CD4-positive, alpha-beta T cell treated with Interleukin-1 beta for 1 hour (primary cell): ENCODE measurements at regions not wholly inside any gene's neighbourhood (a gene's known extent, or its start where the extent isn't known, plus 50 kb on each side); places are given as distances from the start of the nearest gene placed in this dataset.
"Not testable (repeated sequence)": the region's sequence is repeated elsewhere in the genome, so short reads cannot be mapped to it uniquely, and the experiment has no call there.

Source experiments
- DNase-seq, 2 donors: peaks; one replicate each; pipeline ENCODE4 v3.0.0-alpha.2; 2020 to 2022

DNA sequence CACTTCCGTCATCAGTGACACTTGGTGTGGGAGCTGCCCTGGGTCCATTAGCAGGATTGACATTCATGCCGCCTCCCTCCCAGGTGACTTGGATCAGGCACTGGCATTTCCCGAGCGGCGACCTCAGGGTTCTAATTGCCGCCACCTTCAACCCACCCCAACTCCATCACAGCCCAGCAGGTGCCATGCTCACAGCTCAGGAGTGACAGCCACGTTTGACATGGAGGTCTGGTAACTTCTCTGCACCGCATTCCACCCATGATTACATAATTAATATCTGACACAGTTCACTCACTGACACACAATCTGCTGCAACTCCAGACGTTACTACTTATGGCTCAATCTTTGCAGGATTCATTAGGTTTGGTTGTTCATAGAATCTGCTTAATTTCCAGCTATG lies 450.9 kb upstream of the MYT1L start:
- no peak for DNase-seq

DNA sequence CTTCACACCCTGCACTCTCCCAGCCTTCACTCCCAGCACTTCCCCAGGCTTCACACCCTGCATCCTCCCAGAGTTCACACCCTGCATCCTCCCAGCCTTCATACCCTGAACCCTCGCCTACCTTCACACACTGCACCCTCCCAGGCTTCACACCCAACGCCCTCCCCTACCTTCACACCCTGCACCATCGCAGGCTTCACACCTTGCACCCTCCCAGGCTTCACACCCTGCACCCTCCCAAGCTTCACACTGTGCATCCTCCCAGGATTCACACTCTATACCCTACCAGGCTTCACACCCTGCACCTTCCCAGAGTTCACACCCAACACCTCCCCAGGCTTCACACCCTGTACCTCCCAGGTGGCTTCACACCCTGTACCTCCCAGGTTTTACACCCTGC lies 448.7 kb upstream of the MYT1L start:
- no peak for DNase-seq

- DNase-seq: no peak
Measured at GRCh38 chr2:2777876-2778275, 446.8 kb upstream of the MYT1L start.

DNA sequence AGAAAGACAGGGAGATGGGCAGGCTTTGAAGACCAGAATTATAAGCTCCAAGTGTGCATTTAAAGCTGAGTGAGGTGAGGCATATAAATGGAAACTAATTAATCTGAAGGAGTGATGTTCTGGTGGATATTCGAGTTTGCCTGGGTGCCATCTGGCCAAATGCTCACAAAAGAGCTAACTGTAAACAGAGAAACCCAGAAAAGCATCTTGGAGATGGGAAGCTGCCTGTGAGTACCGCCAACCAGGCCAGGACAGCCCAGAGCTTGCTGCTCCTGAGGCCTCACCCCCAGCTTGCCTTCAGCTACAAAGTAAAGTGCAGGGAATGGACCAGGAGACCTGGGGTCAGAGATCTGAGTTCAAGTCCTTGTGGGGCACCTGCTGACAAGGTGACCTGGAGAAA lies 446.1 kb upstream of the MYT1L start:
- DNase-seq: no peak

- DNase-seq: no peak
Measured at GRCh38 chr2:2775018-2775417, 443.9 kb upstream of the MYT1L start.

- DNase-seq: no peak
Measured at GRCh38 chr2:2773692-2774091, 442.6 kb upstream of the MYT1L start.

- DNase-seq: not testable (repeated sequence)
Measured at GRCh38 chr2:2773080-2773479, 442.0 kb upstream of the MYT1L start.

- DNase-seq: no peak
Measured at GRCh38 chr2:2771721-2772411, 440.8 kb upstream of the MYT1L start.

DNA sequence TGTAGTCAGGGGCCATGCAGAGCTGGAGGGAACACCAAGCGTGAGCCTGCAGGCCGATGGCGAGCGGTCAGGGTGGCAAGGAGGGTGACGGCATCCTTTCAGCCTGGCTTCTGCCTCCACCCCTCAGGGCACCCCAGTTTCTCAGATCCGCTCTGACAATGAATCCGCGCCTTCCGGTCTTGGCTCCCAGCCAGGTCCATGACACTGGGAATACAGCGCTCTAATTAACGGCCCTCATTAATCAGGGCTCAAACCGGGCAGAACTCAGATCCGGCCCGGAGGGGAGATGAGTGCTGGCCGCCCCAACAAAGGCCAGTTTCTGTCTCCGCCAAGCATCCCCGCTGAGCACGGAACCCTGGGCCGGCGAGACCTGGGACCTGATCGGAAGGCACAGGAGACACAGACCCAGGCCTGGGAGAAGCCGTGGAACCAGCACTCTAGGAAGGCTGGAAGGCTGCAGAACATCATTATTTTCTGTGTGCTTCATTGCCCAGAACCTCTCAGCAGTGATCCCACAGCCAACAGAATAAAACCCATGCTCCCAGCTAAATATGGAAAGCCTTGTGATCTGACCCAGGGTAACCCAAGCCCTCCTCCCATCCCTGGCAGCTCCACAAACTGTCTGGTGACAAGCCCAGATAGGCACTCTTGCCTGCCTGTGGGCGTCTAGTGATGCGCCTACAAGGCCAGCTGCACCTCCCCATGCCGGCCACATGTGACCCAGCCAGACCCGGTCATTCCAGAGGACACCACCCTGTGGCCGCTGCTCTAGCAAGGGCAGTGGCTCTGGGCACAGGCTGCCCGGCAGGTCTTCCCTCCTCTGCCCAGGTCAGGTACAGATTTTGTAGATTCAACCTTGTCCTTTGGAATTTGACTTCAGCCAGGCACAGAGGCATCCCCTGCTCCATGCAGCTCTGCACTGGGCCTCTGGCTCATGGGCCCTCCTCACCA lies 438.7 kb upstream of the MYT1L start:
- DNase-seq: no peak

GRCh38 chr2:2768476-2768875 lies 437.4 kb upstream of the MYT1L start:
- no peak for DNase-seq

DNA sequence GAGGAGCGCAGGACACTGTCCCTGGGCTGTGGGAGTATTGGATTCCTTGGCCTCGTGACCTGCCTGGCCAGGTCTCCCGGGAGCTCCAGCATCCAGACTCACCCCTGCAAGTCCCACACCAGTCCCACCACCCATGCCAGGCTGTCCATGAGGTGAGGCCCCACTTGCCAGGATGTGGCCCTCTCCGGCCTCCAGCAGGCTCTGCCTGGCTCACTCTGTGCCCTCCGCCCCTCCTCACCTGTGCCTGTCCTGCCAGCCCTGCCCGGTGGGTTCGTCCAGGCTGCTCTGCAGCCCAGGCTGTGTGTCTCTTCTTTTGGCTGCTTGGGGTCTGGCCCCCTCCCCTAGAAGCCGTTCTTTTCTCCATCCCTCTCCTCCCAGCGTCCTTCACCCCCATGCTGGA lies 436.8 kb upstream of the MYT1L start:
- DNase-seq: no peak

DNA sequence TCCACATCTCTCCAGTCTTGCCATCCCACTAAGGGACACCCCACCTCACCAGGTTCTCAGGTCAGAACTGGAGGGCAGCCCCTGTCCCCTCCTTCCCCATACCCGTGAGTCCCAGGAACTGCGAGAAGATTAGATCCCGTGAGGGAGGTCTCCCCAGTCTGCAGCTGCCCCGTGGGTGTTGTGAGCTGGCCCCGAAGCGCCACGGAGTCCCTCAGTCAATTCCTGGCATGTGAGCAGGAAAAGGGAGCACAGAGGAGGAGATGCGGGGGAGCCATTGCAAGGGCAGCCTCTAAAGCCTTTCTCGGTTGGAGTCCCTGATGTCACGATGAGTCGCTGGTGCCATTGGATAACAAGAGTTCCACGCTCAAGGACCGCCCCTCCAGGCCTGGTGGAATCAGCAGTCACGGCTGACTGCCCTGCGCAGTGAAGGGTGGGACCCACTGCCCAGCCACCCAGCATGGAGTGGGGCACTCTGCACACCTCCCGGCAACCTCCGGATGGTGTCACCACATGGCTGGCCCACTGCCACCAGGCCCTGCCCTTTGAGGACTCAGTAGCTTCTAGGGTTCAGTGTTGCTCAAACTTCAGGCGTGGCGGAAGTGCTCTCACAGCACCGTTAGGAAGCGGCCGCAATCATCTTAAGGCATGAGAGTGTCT lies 434.9 kb upstream of the MYT1L start:
- DNase-seq: no peak

DNA sequence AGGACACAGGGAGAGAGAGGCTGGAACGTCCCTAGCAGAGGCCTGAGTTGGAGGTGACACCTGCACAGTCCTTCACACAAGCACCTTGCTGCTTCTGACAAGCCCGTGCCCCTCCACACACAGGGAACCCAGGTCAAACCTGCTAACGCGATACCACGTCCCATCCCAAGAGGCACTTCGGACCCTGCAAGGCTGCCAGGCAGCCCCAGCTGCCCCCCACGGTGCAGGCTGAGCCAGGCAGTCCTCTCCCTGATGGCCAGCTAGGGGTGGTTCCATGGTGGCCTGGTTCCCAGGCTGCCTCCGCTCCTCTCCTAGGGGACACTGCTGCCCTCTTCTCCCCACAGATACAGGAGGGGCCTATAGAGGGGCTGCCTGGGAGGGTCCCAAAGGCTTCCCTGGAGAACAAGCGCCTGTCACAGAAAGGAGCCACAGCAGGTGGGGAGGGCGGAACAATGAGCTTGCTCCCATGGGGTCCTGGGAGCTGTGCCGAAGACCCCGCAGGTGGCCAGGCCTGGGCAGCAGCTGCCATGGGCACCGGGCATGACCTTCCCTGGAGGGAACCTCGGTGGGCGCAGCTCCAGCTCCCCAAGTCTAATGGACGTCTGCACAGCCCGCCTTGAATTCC lies 434.2 kb upstream of the MYT1L start:
- DNase-seq: no peak

- DNase-seq: no peak
Measured at GRCh38 chr2:2764739-2765138, 433.7 kb upstream of the MYT1L start.

DNA sequence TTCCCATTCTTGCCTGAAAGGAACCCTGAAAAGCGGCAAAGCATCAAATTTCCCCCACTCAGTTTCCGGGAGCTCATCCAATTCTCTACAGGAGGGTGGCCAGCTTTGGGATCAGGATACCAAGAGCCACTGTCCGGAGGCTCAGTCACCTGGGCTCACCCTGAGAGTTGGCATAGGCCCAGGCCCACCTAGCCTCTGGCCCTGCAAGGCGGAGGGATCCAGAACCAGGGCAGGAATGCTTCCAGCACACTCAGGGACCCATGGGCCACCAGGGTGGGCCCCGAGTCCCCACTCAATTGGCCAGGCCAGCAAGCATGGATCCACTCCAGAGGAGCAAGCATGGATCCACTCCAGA lies 432.9 kb upstream of the MYT1L start:
- DNase-seq: no peak

- DNase-seq: no peak
Measured at GRCh38 chr2:2763351-2764000, 432.4 kb upstream of the MYT1L start.

DNA sequence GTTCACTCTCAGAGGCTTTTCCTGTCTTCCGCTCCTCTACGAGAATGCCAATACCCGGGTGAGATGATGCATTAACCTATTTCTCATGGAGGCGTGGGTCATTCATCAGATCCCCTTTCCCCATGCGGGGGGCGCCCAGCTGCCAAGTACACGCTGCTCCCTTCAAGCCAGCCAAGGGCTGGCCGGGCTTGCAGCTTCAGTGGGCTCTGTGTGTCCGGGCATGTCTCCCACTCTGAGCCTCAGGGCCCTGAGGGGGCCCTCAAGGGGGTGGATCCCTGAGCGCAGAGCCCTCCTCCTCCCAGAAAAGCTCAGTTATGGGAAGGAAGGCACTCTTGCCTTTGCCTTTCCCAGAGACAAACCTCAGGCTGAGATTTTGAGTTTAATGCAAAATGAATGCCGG lies 431.8 kb upstream of the MYT1L start:
- DNase-seq: no peak

DNA sequence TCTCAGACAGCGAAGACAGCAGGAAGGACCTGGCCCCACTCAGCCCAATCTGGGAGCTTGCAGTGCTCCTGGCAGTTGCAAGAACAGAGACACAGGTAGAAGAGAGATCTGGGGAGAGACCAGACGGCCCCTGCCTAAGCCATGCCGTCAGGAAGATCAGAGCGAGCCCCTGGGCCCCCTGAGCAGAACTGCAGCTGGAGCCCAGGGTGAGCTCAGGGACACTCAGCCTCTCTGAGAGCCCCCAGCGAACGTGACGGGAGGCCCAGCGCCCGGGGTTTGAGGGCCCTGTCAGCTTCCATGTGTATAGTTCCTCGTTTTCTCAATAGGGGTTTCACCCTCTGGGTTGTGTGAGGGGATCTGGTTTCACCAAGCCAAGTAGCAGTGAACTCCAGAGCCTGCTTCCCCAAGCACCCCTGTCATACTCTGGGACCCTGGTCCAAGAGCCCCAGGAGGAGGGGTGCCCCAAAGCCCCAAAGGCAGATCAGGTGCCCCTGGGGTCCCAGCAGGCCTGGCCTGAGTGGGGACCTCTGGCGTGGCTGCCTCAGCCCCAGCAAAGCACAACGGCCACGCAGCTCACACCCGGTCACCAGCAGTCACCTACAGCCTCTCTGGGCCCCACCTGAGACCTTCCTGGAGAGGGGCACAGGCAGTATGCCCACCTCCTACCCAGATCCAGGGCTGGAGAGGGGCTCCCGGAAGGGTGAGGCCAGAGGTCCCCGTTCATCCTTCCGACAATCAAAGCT lies 431.3 kb upstream of the MYT1L start:
- no peak for DNase-seq

- no peak for DNase-seq
Measured at GRCh38 chr2:2758793-2759367, 427.8 kb upstream of the MYT1L start.

GRCh38 chr2:2757764-2758163 lies 426.7 kb upstream of the MYT1L start:
- peak in 1 of 2 donors; percentile 25 for DNase-seq

GRCh38 chr2:2756886-2757285 lies 425.8 kb upstream of the MYT1L start:
- no peak for DNase-seq

- no peak for DNase-seq
Measured at GRCh38 chr2:2755990-2756389, 424.9 kb upstream of the MYT1L start.
